Activated CD4-positive, alpha-beta T cell treated with anti-CD3 and anti-CD28 coated beads for 4 hours (primary cell): ENCODE measurements at regions not wholly inside any gene's neighbourhood (a gene's known extent, or its start where the extent isn't known, plus 50 kb on each side); places are given as distances from the start of the nearest gene placed in this dataset.

Experiments used
- DNase-seq, 2 donors: peaks; one replicate each; pipeline ENCODE4 v3.0.0-alpha.2; 2020

- no peak for DNase-seq
Measured at GRCh38 chr2:217260441-217261115, 400.7 kb upstream of the TNP1 start.

DNA sequence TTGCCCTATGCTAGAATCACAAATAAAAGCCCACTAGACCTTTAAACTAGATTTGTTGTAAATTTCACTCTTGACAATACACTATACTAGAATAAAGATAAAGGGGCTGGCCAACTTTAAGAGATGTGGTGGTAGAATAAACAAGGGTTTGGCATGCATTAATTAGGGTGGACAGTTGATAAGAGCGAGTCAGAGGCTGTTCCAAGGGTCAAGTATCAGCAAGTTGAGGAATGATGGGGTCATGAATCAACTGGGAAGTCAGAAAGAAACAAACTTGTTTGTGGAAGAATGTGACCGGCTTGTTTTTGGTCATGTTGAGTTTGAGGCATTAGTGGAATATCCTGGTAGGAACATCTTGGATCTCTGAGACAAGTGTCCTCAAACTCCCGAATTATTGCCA lies 398.3 kb upstream of the TNP1 start:
- DNase-seq, result no peak

DNA sequence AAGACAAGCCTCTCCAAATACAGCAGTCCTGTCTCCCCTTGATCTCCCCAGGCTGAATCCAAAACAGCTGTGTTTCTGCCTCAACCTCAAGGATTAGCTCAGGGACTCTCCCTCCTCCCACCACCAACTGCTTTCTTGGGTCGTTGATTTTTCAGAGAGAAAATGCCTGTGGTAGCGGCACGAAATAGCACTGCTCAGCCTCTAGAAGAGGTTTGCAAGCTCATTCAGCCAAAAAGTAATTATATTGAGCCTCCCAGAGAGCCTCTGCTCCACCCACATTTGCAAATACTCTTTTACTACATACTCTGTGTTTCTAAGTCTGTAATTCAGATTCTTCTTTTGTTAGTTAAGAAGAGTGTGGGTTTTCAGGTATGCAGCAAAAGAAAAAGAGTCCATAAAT lies 396.4 kb upstream of the TNP1 start:
- DNase-seq, result no peak

- DNase-seq, result no peak
Measured at GRCh38 chr2:217254111-217254510, 394.2 kb upstream of the TNP1 start.

- no peak for DNase-seq
Measured at GRCh38 chr2:217252181-217252580, 392.3 kb upstream of the TNP1 start.

GRCh38 chr2:217250013-217250524 lies 390.2 kb upstream of the TNP1 start:
- DNase-seq, result no peak

GRCh38 chr2:217249121-217250012 lies 389.5 kb upstream of the TNP1 start:
- no peak for DNase-seq

DNA sequence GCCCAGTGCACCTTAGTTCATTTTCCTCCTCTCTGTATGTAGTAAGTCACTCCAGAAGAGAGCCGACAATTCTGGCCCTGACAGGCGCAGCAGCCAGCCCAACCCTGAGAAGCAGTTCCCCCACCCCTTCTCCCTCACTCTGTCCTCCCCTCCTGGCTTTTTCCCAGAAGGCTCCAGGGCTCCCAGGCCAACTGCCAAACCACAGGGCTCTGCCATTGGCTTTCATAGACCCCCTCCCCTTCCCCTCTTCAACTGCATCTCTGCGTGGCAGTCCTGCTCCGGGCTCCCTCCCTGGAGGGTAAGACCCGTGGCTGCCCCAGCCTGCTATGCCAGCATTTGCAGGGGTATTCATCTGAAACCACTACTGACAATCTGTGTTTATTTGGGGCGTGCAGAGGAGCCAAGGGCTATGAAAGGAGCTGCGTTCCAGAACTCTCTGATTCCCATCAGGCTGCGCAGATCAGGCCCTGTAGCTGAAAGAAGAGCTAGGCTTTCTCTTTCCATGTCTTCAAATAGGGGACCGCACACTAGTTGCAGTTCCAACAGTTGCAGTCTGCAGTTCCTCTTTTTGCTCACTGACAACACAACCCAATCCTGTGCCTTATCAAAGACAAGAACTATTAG lies 388.6 kb upstream of the TNP1 start:
- DNase-seq, result no peak

GRCh38 chr2:217247476-217247875 lies 387.6 kb upstream of the TNP1 start:
- DNase-seq, result no peak

DNA sequence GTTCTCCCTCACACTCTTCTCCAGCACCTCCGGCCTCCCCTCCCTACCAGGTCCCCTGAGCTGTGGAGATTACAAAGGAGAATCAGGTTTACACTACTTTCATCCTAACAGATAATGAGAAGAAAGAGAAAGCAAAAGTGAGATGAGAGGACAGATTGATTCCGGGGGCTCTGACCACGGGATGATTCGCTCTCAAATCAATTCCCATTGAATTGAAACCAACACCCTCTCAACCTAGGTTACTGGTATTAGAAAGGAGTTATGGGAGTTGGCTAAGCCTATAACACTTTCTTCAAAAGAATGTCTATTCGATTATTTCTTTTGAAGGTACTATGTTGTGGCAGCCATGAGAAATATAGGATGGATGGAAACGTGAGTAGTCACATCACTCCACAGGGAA lies 386.2 kb upstream of the TNP1 start:
- no peak for DNase-seq

DNA sequence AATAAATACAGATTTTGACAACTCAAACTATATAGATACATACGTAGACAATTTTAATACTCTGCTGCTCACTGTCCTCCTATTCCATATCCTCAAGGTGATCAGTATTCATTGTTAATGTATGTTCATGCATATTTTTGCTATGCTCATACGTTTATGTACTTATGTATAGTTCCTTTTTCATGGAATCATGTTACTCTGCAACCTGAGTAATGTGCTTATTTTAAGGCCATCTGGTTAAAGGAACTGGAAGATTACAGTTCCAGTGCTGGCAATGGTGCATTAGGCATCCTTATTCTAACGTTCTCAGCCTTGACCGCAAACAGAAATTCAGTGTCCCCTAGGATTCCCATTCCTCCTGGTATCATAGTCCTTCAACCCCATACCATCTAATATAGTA lies 385.0 kb upstream of the TNP1 start:
- DNase-seq, result no peak

DNA sequence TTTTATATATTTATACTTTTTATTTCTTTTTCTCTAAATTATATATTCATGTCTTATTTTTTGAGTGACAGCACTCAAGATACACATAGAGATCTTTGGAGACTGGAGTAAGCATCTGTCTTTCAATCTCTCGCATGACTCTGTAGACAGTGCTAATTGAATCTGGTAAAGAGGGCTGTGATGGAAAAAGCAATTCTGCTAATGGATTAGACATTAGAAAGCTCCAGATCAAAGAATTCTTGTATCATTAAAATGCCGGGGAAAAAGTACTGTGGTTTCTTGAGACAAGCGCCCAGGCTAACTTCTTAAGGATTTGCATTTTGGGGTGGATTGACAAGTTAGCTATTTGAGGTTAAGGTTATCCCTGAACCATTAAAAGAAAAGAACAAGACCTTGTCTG lies 383.1 kb upstream of the TNP1 start:
- no peak for DNase-seq

GRCh38 chr2:217231724-217232123 lies 371.9 kb upstream of the TNP1 start:
- DNase-seq, result no peak

GRCh38 chr2:217231212-217231611 lies 371.3 kb upstream of the TNP1 start:
- no peak for DNase-seq

DNA sequence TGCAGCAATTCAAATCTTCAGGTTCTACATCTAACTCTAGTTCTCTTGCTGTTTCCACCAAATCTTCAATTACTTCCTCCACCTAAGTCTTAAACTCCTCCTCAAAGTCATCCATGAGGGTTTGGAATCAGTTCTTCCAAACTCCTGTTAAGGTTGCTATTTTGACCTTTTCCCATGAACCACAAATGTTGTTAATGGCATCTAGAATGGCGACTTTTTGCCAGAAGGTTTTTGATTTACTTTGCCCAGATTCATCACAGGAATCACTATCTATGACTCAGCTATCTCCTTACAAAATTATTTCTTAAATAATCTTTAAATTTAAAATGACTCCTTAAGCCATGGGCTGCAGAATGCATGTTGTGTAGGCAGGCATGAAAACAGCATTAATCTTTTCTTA lies 368.9 kb upstream of the TNP1 start:
- no peak for DNase-seq

GRCh38 chr2:217227794-217228193 lies 367.9 kb upstream of the TNP1 start:
- DNase-seq, result no peak

- DNase-seq, result no peak
Measured at GRCh38 chr2:217225596-217225995, 365.7 kb upstream of the TNP1 start.

GRCh38 chr2:217223222-217223930 lies 363.5 kb upstream of the TNP1 start:
- no peak for DNase-seq

DNA sequence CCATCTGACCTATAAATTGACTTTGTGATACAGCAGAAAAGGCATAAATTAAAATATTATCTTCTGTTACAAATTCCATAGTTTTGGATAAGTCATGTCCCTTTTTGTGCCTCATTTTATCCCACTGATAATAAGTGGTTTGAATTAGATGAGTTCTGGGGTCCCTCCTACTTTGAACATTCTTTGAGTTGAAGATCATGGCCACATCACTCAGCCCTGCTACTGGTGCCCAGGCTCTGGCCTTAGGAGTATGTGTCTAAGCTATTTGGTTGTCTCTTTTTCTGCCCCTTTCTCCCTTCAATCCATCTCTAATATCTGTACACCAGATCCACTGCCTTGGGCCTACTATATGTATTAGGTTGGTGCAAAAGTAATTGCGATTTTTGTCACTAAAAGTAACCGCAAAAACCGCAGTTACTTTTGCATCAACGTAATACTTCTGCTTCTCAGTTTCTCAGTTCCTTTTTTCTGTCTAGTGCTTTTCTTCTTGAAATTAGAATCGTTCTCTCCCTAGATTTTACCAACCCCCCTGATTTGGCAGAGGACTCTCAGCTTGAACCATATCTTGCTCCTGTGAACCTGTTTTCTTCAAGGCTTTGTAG lies 362.5 kb upstream of the TNP1 start:
- no peak for DNase-seq

- DNase-seq, result no peak
Measured at GRCh38 chr2:217220228-217221013, 360.6 kb upstream of the TNP1 start.

- no peak for DNase-seq
Measured at GRCh38 chr2:217219164-217219520, 359.3 kb upstream of the TNP1 start.
